T-cell (primary cell): ENCODE measurements at regions not wholly inside any gene's neighbourhood (a gene's known extent, or its start where the extent isn't known, plus 50 kb on each side); places are given as distances from the start of the nearest gene placed in this dataset.

Experiments
- ATAC-seq, 4 experiments: fragments of 200-7000 bp in 3 of 4; fragments of 150-1000 bp in 1 of 4; cut with Tn5 transposase; replicated peaks in 1 of 4; 1 replicate in 3 of 4; 2 replicates in 1 of 4; pipeline ENCODE4 v1.10.0; 2021; ENCODE audit warnings: moderate library complexity in 3 of 4, mild to moderate bottlenecking in 2 of 4, moderate number of reproducible peaks in 1 of 4
- CTCF ChIA-PET, 2 donors: fragments of 300-600 bp; sonication (Branson Sonifier 250); formaldehyde crosslinking; loops; one replicate each; lab custom pipeline; 2022; ENCODE audit warnings: antibody characterized with exemption in 2 of 2; lab: Charles Lee
- POLR2A ChIA-PET, 2 donors: fragments of 300-600 bp; sonication (Branson Sonifier 250); formaldehyde crosslinking; loops; one replicate each; lab custom pipeline; 2022; ENCODE audit warnings: antibody characterized with exemption in 2 of 2; lab: Charles Lee
- DNase-seq, 35 experiments: peaks; one replicate each; pipeline versions ENCODE4 v3.0.0 to v3.0.0-alpha.2; 2013 to 2023
- H3K27ac ChIP-seq: one replicate; pipeline ENCODE4 v1.5.1; 2013; ENCODE audit warnings: low read length
- H3K27me3 ChIP-seq, 2 experiments: replicated peaks in 1 of 2; 1 replicate in 1 of 2; 2 replicates in 1 of 2; pipeline versions ENCODE4 v1.6.1 to v1.7.0; 2013; ENCODE audit warnings: low read length in 1 of 2, mixed read lengths in 1 of 2; ENCODE audit not compliant: control insufficient read depth in 2 of 2, insufficient read depth in 2 of 2; ENCODE audit errors: extremely low read depth in 1 of 2
- H3K36me3 ChIP-seq, 2 donors: 1 replicate in 1 of 2; 2 replicates in 1 of 2; pipeline versions ENCODE4 v1.6.1 to v1.7.0; 2013; ENCODE audit warnings: low read length in 1 of 2; ENCODE audit not compliant: control insufficient read depth in 2 of 2, insufficient read depth in 1 of 2; ENCODE audit errors: extremely low read depth in 1 of 2
- H3K4me1 ChIP-seq, 2 experiments: 1 replicate in 1 of 2; 2 replicates in 1 of 2; pipeline versions ENCODE4 v1.6.1 to v1.7.0; 2013; ENCODE audit warnings: low read length in 2 of 2, mixed read lengths in 1 of 2; ENCODE audit not compliant: insufficient read depth in 2 of 2, control insufficient read depth in 1 of 2; ENCODE audit errors: extremely low read depth in 1 of 2
- H3K4me3 ChIP-seq, 2 donors: 1 replicate in 1 of 2; 2 replicates in 1 of 2; pipeline versions ENCODE4 v1.5.1 to v1.7.0; 2013; ENCODE audit warnings: mild to moderate bottlenecking in 2 of 2, low read length in 1 of 2, moderate library complexity in 1 of 2; ENCODE audit not compliant: control insufficient read depth in 1 of 2; ENCODE audit errors: extremely low read depth in 1 of 2
- H3K9me3 ChIP-seq: 2 replicates; pipeline ENCODE4 v1.7.0; 2013
- H3K27ac Mint-ChIP-seq, 2 donors: one replicate each; pipeline ENCODE4 v1.8.0; 2020 to 2021; ENCODE audit warnings: mild to moderate bottlenecking in 2 of 2, mixed read lengths in 2 of 2
- H3K27me3 Mint-ChIP-seq, 2 donors: one replicate each; pipeline ENCODE4 v1.8.0; 2021 to 2022; ENCODE audit warnings: mixed read lengths in 2 of 2
- H3K36me3 Mint-ChIP-seq: one replicate; pipeline ENCODE4 v1.8.0; 2021; ENCODE audit warnings: mixed read lengths
- H3K4me1 Mint-ChIP-seq, 3 donors: one replicate each; pipeline ENCODE4 v1.8.0; 2020 to 2022; ENCODE audit warnings: mixed read lengths in 3 of 3, mild to moderate bottlenecking in 1 of 3
- H3K4me3 Mint-ChIP-seq, 3 donors: one replicate each; pipeline ENCODE4 v1.8.0; 2020 to 2022; ENCODE audit warnings: mild to moderate bottlenecking in 3 of 3, mixed read lengths in 3 of 3, moderate library complexity in 3 of 3
- H3K9me3 Mint-ChIP-seq, 3 donors: one replicate each; pipeline ENCODE4 v1.8.0; 2020 to 2022; ENCODE audit warnings: mixed read lengths in 3 of 3
- WGBS: methylation state at CpG from one replicate; pipeline ENCODE4 v1.1.5; 2013; ENCODE audit warnings: missing lambda C conversion rate; ENCODE audit not compliant: insufficient coverage; 5-methylcytosine and 5-hydroxymethylcytosine counted together

DNA sequence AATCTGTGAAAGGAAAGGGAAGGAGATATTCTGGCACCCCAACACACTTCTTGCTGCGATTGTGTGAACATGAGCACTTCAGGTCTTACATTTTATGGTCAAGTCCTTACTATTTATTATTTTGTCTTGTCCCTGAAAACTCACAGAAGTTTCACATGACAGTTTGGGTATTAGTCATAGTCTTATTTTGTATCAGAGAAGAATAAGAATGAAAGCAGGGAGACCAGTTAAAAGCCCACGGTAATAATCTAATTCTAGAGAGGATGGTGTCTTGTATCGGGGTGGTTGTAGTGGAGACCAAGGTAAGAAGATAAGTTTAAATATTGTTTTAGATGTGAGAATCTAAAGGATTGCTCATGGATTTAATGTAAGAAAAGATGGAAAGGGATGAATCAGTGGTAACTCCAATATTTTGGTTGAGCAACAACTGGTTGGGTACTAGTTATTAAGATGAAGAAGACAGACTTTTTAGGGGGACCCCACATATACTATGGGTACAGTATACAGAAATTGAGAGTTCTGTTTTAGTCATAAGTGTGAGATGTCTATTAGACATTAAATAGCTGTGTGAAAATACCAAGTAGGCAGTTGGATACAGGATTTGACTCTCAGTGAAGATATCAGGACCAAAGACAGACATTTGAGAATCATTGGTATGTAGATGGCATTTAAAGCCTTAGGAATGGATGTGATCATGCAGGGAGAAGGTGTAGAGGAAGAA lies 227.6 kb downstream of the MFSD1 start:
- 47% methylated on average over 2 of the region's 3 CpGs for WGBS
- POLR2A ChIA-PET, result no interaction called here
- no peak overlapping the region for H3K27ac Mint-ChIP-seq
- ATAC-seq (no peak), DNase-seq (no peak)
- Histone ChIP-seq H3K36me3 (no peaks in the 10 kb centered on the region), H3K27me3 (no peaks in the 10 kb centered on the region), H3K4me3 (no peak overlapping the region), H3K4me1 (no peaks in the 10 kb centered on the region), H3K9me3 (no peaks in the 10 kb centered on the region), H3K27ac (no peak overlapping the region)
- no peaks in the 10 kb centered on the region for H3K36me3 Mint-ChIP-seq
- H3K4me1 Mint-ChIP-seq, result no peaks in the 10 kb centered on the region
- CTCF ChIA-PET, result no interaction called here
- H3K9me3 Mint-ChIP-seq, result peaks cover 0 to 6% (median 0%) of the 10 kb centered on the region in 3 donors
- no peaks in the 10 kb centered on the region for H3K27me3 Mint-ChIP-seq
- H3K4me3 Mint-ChIP-seq, result no peak overlapping the region

- DNase-seq (no peak), ATAC-seq (no peak)
- Histone ChIP-seq H3K27me3 (no peaks in the 10 kb centered on the region), H3K9me3 (no peaks in the 10 kb centered on the region), H3K4me3 (no peak overlapping the region), H3K27ac (no peak overlapping the region), H3K36me3 (no peaks in the 10 kb centered on the region), H3K4me1 (no peaks in the 10 kb centered on the region)
- Mint-ChIP-seq H3K4me3 (no peak overlapping the region), H3K4me1 (no peaks in the 10 kb centered on the region), H3K36me3 (no peaks in the 10 kb centered on the region), H3K27me3 (no peaks in the 10 kb centered on the region), H3K27ac (no peak overlapping the region), H3K9me3 (peaks cover 0 to 6% (median 3%) of the 10 kb centered on the region in 3 donors)
- ChIA-PET POLR2A (no interaction called here), CTCF (no interaction called here)
- WGBS, result no CpG with 5 or more reads among the region's 1 CpG
Observed at GRCh38 chr3:159030138-159030670, 228.3 kb downstream of the MFSD1 start.

- H3K27ac ChIP-seq, result no peak overlapping the region
- H3K4me1 Mint-ChIP-seq, result no peaks in the 10 kb centered on the region
- ChIA-PET CTCF (no interaction called here), POLR2A (no interaction called here)
- no peaks in the 10 kb centered on the region for H3K27me3 ChIP-seq
- no peak for DNase-seq
- no peak overlapping the region for H3K27ac Mint-ChIP-seq
- H3K9me3 Mint-ChIP-seq, result peaks cover 0 to 6% (median 3%) of the 10 kb centered on the region in 3 donors
- no peaks in the 10 kb centered on the region for H3K9me3 ChIP-seq
- WGBS, result no CpG with 5 or more reads among the region's 6 CpGs
- no peaks in the 10 kb centered on the region for H3K4me1 ChIP-seq
- ATAC-seq, result no peak
- no peaks in the 10 kb centered on the region for H3K27me3 Mint-ChIP-seq
- no peak overlapping the region for H3K4me3 Mint-ChIP-seq
- no peaks in the 10 kb centered on the region for H3K36me3 ChIP-seq
- H3K36me3 Mint-ChIP-seq, result no peaks in the 10 kb centered on the region
- no peak overlapping the region for H3K4me3 ChIP-seq
Observed at GRCh38 chr3:159030886-159031679, 229.2 kb downstream of the MFSD1 start.

DNA sequence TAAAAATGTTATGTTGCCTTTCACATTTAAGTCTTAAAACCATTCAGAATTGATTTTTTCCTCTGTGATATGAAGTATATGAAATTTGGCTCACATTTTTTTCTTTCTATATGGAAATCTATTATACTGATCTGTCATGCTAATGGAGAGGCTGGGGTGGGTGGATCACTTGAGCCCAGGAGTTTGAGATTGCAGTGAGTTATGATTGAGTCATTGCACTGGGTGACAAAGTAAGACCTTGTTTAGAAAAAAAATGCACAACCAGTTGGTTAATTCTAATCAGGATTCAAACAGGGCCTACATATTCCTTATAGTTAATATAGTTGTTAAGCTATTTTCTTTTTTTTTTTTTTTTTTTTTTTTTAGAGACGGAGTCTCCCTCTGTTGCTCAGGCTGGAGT lies 230.5 kb downstream of the MFSD1 start:
- CTCF ChIA-PET, result no interaction called here
- ATAC-seq, result no peak
- peaks cover 0 to 3% (median 0%) of the 10 kb centered on the region in 3 donors for H3K9me3 Mint-ChIP-seq

DNA sequence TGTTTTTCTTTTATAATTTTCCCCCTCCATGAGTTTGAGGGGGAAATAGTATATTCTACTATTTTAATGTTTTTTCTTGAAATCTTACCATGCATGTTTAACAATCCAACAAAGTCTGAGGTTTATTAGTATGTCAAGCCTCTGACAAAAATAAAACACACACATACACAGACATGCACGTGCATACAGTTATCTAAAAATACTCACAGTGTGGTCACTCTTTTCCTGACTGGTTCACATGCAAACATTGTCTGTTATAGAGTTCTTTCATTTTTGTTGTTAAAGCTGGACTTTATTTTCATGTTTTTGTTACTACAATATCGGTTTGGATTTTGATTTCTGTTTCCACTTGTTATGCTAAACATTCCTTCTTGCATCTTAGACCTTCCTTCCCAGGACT lies 236.6 kb downstream of the MFSD1 start:
- H3K4me3 ChIP-seq, result no peak overlapping the region
- no peaks in the 10 kb centered on the region for H3K27me3 Mint-ChIP-seq
- no peak for DNase-seq
- ATAC-seq, result no peak
- WGBS, result no CpG with 5 or more reads among the region's 2 CpGs
- H3K36me3 Mint-ChIP-seq, result no peaks in the 10 kb centered on the region
- CTCF ChIA-PET, result no interaction called here
- no peak overlapping the region for H3K27ac ChIP-seq
- H3K4me3 Mint-ChIP-seq, result no peak overlapping the region
- no peaks in the 10 kb centered on the region for H3K9me3 ChIP-seq
- no peak overlapping the region for H3K27ac Mint-ChIP-seq
- POLR2A ChIA-PET, result no interaction called here
- no peaks in the 10 kb centered on the region for H3K36me3 ChIP-seq
- no peaks in the 10 kb centered on the region for H3K4me1 Mint-ChIP-seq
- H3K27me3 ChIP-seq, result no peaks in the 10 kb centered on the region
- H3K4me1 ChIP-seq, result no peaks in the 10 kb centered on the region
- peaks cover 0 to 3% (median 0%) of the 10 kb centered on the region in 3 donors for H3K9me3 Mint-ChIP-seq

More for the DNA sequence above, 230.5 kb downstream of the MFSD1 start:
- Mint-ChIP-seq H3K27me3 (no peaks in the 10 kb centered on the region), H3K4me3 (no peak overlapping the region), H3K27ac (no peak overlapping the region), H3K36me3 (no peaks in the 10 kb centered on the region), H3K4me1 (no peaks in the 10 kb centered on the region)
- Histone ChIP-seq H3K4me3 (no peak overlapping the region), H3K36me3 (no peaks in the 10 kb centered on the region), H3K27me3 (no peaks in the 10 kb centered on the region), H3K27ac (no peak overlapping the region), H3K4me1 (no peaks in the 10 kb centered on the region), H3K9me3 (no peaks in the 10 kb centered on the region)
- WGBS, result no CpG with 5 or more reads among the region's 1 CpG
- DNase-seq, result no peak
- POLR2A ChIA-PET, result no interaction called here

DNA sequence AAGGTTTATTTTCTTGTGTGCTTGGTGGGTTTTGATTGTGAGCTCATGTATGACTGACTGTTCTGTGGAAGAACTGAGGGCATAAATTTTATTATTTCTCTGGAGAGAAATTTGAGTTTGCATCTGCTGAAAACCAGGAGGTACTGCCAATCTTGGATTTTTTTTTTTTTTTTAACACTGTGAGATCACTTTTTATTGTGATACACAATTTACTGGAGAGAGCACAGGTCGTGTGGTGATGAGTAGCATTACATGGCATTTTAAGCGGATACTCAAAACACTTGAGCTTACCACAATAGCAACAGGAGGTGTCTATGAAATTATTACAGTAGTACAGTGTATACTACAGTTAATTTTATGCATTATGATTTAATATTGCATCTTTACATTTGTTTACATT lies 237.4 kb downstream of the MFSD1 start:
- WGBS, result no CpG with 5 or more reads among the region's 2 CpGs
- H3K9me3 Mint-ChIP-seq, result peaks cover 0 to 3% (median 0%) of the 10 kb centered on the region in 3 donors
- H3K36me3 Mint-ChIP-seq, result no peaks in the 10 kb centered on the region
- DNase-seq (no peak), ATAC-seq (no peak)
- H3K4me3 ChIP-seq, result no peak overlapping the region
- no peaks in the 10 kb centered on the region for H3K27me3 Mint-ChIP-seq
- H3K4me1 Mint-ChIP-seq, result no peaks in the 10 kb centered on the region
- POLR2A ChIA-PET, result interaction anchor here in 1 of 2 donors (0.6 kb wide), 1 partner anchor 69 kb away, joined by 17 read pairs; no protein-coding TSS in a partner anchor
- H3K9me3 ChIP-seq, result no peaks in the 10 kb centered on the region
- H3K27ac Mint-ChIP-seq, result no peak overlapping the region
- H3K4me1 ChIP-seq, result no peaks in the 10 kb centered on the region
- no peak overlapping the region for H3K27ac ChIP-seq
- no peaks in the 10 kb centered on the region for H3K36me3 ChIP-seq
- H3K27me3 ChIP-seq, result no peaks in the 10 kb centered on the region
- CTCF ChIA-PET, result interaction anchor here in 1 of 2 donors (0.7 kb wide), 1 partner anchor 107 kb away, joined by 5 read pairs; no protein-coding TSS in a partner anchor
- H3K4me3 Mint-ChIP-seq, result no peak overlapping the region
